K562 (cell line): ENCODE measurements at regions not wholly inside any gene's neighbourhood (a gene's known extent, or its start where the extent isn't known, plus 50 kb on each side); places are given as distances from the start of the nearest gene placed in this dataset.

ENCODE experiments used
- CHD1 ChIP-seq: fragments of 200-600 bp; sonication (generic); IDR thresholded peaks from one replicate; pipeline ENCODE4 v1.6.1; 2012; ENCODE audit warnings: mild to moderate bottlenecking, moderate library complexity, low read length, inconsistent platforms
- GTF2F1 ChIP-seq: IDR thresholded peaks from 2 replicates; pipeline ENCODE4 v1.6.1; 2011; ENCODE audit warnings: low read depth, low read length, improper control_type of control experiment
- HLTF ChIP-seq: fragments of 450-650 bp; IDR thresholded peaks from 2 replicates; pipeline ENCODE4 v1.6.1; 2016
- MCM2 ChIP-seq: fragments of 450-650 bp; IDR thresholded peaks from 2 replicates; pipeline ENCODE4 v1.6.1; 2017; ENCODE audit warnings: low read depth, mild to moderate bottlenecking
- XRCC4 ChIP-seq: IDR thresholded peaks from one replicate; pipeline ENCODE4 v1.6.1; 2011; ENCODE audit not compliant: insufficient read depth, insufficient read length; ENCODE audit errors: extremely low read depth
- ZFP36 ChIP-seq: fragments of 150-350 bp; IDR thresholded peaks from 2 replicates; pipeline ENCODE4 v1.6.1; 2018; ENCODE audit warnings: low read length, low read depth; ENCODE audit not compliant: partially characterized antibody
- ZKSCAN3 ChIP-seq: fragments of 250-450 bp; sonication (Bioruptor Pico); IDR thresholded peaks from 2 replicates; pipeline ENCODE4 v1.4.0; 2020
- ZNF134 ChIP-seq: fragments of 250-450 bp; sonication (Bioruptor Pico); conservative IDR thresholded peaks from 2 replicates; pipeline ENCODE4 v1.4.0; 2020
- ZNF77 ChIP-seq: fragments of 250-450 bp; sonication (Bioruptor Pico); IDR thresholded peaks from 2 replicates; pipeline ENCODE4 v1.5.0; 2020
- TF ChIP-seq, protein P1 (sequence below): IDR thresholded peaks from 2 replicates; pipeline ENCODE4 v1.6.1; 2011; ENCODE audit warnings: borderline replicate concordance, low read depth, mild to moderate bottlenecking, moderate library complexity, low read length; ENCODE audit not compliant: insufficient read depth, poor library complexity, severe bottlenecking
- TF ChIP-seq, protein P2 (sequence below): sonication (generic); formaldehyde crosslinking; IDR thresholded peaks from 2 replicates; pipeline ENCODE4 v1.8.1; 2023; ENCODE audit warnings: mild to moderate bottlenecking, missing genetic modification reagents, moderate library complexity
- TF ChIP-seq, protein P3 (sequence below), 2 experiments: fragments of 450-650 bp in 1 of 2; sonication (generic) in 1 of 2; formaldehyde crosslinking; conservative IDR thresholded peaks; 2 replicates each; pipeline versions ENCODE4 v1.4.0 to v1.8.1; 2020 to 2022; ENCODE audit warnings: mild to moderate bottlenecking in 1 of 2, missing genetic modification reagents in 1 of 2
- TF ChIP-seq, protein P4 (sequence below), 2 experiments: fragments of 450-650 bp; IDR thresholded peaks; 2 replicates each; pipeline ENCODE4 v1.6.1; 2016; ENCODE audit warnings: mild to moderate bottlenecking in 2 of 2, borderline replicate concordance in 1 of 2, low read depth in 1 of 2, moderate library complexity in 1 of 2
- TF ChIP-seq, protein P5 (sequence below): fragments of 250-450 bp; sonication (Bioruptor Pico); IDR thresholded peaks from 2 replicates; pipeline ENCODE4 v1.8.0; 2021; ENCODE audit warnings: borderline replicate concordance, mild to moderate bottlenecking, moderate library complexity; ENCODE audit not compliant: poor library complexity, severe bottlenecking

DNA sequence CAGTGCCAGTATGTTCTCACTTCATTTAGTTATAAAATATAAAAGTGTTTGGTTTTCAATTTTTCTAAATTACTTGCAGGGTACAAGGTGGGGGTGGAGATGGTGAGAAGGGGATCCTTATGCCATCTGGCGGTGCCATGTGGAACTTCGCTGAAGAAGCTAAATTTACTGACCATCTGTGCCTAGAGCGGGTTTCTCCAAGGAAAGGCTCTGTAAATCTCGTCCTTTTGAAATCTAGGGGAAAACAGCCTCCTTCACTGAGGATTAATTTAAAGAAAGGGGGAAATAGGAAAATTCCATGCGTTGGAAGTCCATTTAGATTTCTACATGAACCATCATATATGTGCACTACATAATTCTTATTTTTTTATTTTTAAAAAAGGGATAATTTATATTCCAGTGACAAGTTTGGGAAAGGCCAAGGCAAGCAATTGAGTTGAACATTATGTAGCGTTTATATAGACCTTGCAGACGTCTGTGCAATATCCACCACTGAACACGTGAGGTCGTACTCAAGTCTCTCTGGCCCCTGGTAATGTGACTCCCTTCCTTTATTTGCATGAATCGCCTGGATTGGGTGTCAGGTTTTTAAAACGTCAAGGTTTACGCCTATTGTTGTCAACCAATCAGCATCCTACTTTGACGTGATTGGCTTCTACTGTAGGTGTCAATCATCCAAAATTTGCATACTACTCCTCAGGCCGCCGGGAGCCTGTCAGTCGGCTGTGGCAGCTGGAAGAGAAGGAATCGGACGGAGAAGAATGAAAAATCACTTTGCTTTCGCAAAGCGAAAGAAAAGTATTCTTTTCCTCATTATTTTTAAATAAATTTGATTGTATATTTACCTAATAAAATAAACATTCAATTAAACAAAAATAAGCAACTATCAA, 297.1 kb upstream of the NFE2L3 start (continued):
- TF ChIP-seq, protein P1, sequence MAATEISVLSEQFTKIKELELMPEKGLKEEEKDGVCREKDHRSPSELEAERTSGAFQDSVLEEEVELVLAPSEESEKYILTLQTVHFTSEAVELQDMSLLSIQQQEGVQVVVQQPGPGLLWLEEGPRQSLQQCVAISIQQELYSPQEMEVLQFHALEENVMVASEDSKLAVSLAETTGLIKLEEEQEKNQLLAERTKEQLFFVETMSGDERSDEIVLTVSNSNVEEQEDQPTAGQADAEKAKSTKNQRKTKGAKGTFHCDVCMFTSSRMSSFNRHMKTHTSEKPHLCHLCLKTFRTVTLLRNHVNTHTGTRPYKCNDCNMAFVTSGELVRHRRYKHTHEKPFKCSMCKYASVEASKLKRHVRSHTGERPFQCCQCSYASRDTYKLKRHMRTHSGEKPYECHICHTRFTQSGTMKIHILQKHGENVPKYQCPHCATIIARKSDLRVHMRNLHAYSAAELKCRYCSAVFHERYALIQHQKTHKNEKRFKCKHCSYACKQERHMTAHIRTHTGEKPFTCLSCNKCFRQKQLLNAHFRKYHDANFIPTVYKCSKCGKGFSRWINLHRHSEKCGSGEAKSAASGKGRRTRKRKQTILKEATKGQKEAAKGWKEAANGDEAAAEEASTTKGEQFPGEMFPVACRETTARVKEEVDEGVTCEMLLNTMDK, result peak; percentile 30
- TF ChIP-seq ZNF77 (CRISPR knock-in tag), result no peak
- no peak for TF ChIP-seq CHD1
- TF ChIP-seq, protein P2, sequence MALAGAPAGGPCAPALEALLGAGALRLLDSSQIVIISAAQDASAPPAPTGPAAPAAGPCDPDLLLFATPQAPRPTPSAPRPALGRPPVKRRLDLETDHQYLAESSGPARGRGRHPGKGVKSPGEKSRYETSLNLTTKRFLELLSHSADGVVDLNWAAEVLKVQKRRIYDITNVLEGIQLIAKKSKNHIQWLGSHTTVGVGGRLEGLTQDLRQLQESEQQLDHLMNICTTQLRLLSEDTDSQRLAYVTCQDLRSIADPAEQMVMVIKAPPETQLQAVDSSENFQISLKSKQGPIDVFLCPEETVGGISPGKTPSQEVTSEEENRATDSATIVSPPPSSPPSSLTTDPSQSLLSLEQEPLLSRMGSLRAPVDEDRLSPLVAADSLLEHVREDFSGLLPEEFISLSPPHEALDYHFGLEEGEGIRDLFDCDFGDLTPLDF (CRISPR knock-in tag), result no peak
- TF ChIP-seq, protein P3, sequence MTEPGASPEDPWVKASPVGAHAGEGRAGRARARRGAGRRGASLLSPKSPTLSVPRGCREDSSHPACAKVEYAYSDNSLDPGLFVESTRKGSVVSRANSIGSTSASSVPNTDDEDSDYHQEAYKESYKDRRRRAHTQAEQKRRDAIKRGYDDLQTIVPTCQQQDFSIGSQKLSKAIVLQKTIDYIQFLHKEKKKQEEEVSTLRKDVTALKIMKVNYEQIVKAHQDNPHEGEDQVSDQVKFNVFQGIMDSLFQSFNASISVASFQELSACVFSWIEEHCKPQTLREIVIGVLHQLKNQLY (CRISPR knock-in tag; conservative IDR thresholded peaks at IDR 0.05), result no peak
- no peak for TF ChIP-seq GTF2F1
- TF ChIP-seq ZNF134 (CRISPR knock-in tag), result no peak
- TF ChIP-seq, protein P4, sequence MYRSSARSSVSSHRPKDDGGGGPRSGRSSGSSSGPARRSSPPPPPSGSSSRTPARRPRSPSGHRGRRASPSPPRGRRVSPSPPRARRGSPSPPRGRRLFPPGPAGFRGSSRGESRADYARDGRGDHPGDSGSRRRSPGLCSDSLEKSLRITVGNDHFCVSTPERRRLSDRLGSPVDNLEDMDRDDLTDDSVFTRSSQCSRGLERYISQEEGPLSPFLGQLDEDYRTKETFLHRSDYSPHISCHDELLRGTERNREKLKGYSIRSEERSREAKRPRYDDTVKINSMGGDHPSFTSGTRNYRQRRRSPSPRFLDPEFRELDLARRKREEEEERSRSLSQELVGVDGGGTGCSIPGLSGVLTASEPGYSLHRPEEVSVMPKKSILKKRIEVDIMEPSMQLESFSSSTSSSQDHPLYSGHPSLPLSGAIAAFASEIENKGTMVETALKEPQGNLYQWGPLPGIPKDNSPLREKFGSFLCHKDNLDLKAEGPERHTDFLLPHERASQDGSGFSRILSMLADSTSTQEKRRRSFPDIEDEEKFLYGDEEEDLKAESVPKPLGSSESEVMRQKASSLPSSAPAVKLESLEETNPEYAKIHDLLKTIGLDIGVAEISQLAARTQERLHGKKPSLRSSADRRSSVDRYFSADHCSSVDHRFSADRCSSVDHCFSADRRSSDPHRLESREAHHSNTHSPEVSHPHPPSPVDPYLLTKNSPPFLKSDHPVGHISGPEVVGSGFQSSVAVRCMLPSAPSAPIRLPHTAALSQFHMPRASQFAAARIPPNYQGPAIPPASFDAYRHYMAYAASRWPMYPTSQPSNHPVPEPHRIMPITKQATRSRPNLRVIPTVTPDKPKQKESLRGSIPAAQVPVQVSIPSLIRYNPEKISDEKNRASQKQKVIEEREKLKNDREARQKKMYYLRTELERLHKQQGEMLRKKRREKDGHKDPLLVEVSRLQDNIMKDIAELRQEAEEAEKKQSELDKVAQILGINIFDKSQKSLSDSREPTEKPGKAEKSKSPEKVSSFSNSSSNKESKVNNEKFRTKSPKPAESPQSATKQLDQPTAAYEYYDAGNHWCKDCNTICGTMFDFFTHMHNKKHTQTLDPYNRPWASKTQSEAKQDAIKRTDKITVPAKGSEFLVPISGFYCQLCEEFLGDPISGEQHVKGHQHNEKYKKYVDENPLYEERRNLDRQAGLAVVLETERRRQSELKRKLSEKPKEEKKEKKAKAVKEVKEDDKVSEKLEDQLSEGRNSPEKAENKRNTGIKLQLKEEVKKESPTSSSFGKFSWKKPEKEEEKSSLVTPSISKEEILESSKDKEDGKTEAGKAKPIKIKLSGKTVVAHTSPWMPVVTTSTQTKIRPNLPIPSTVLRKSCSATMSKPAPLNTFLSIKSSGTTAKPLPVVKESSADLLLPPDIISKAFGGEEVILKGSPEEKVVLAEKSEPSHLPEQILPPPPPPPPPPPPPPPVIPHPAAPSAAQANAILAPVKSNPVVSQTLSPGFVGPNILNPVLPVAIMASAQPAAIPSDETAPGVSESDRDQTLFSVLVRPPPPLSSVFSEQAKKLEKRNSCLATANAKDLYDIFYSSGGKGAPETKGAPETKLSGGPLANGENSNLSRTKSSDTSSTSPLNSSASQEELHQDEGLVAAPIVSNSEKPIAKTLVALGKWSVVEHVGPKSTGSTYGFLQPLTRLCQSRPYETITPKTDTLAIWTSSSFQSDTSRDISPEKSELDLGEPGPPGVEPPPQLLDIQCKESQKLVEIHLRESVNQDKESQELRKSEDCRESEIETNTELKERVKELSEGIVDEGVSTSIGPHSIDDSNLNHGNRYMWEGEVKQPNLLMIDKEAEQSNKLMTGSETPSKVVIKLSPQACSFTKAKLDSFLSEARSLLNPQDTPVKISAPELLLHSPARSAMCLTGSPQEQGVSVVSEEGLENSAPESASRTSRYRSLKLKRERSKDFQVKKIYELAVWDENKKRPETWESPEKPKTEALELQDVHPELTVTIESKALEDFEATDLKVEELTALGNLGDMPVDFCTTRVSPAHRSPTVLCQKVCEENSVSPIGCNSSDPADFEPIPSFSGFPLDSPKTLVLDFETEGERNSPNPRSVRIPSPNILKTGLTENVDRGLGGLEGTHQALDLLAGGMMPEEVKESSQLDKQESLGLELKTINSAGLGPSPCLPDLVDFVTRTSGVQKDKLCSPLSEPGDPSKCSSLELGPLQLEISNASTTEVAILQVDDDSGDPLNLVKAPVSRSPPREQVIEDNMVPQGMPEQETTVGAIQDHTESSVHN (IDR thresholded peaks at IDR 0.05; ENCODE audit: borderline replicate concordance in 1 of 2, low read depth in 1 of 2), result no peak
- TF ChIP-seq ZFP36, result no peak
- no peak for TF ChIP-seq ZKSCAN3 (CRISPR knock-in tag)
- TF ChIP-seq, protein P5, sequence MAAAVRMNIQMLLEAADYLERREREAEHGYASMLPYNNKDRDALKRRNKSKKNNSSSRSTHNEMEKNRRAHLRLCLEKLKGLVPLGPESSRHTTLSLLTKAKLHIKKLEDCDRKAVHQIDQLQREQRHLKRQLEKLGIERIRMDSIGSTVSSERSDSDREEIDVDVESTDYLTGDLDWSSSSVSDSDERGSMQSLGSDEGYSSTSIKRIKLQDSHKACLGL, result no peak
- no peak for TF ChIP-seq HLTF
- TF ChIP-seq XRCC4, result no peak
- no peak for TF ChIP-seq MCM2
